Right cardiac atrium (tissue), 5 donors: ENCODE measurements at regions not wholly inside any gene's neighbourhood (a gene's known extent, or its start where the extent isn't known, plus 50 kb on each side); places are given as distances from the start of the nearest gene placed in this dataset.

ENCODE experiments used
- ATAC-seq, 2 donors: fragments of 200-7000 bp; cut with Tn5 transposase; one replicate each; pipeline versions ENCODE4 v1.8.0 to v1.9.1; 2020; ENCODE audit warnings: moderate library complexity in 2 of 2, mild to moderate bottlenecking in 1 of 2
- DNase-seq, 3 donors: peaks; one replicate each; pipeline ENCODE4 v3.0.0-alpha.2; 2020
- H3K27ac ChIP-seq: one replicate; pipeline ENCODE4 v1.5.1; 2013; ENCODE audit warnings: mild to moderate bottlenecking, low read length, control low read depth, moderate library complexity
- H3K27me3 ChIP-seq: one replicate; pipeline ENCODE4 v1.6.1; 2013; ENCODE audit not compliant: control insufficient read depth, insufficient read depth
- H3K4me1 ChIP-seq: one replicate; pipeline ENCODE4 v1.6.1; 2013; ENCODE audit warnings: low read length; ENCODE audit not compliant: control insufficient read depth, insufficient read depth
- H3K4me3 ChIP-seq: one replicate; pipeline ENCODE4 v1.5.1; 2013; ENCODE audit warnings: low read length, control low read depth
- H3K9me3 ChIP-seq: one replicate; pipeline ENCODE4 v1.6.1; 2013; ENCODE audit warnings: low read length; ENCODE audit not compliant: control insufficient read depth
- WGBS: extraction: QIAGEN DNeasy Blood & Tissue Kit; methylation state at CpG from one replicate; pipeline ENCODE4 v1.1.7; 2013; 5-methylcytosine and 5-hydroxymethylcytosine counted together
- intact Hi-C, 4 donors: fragments of 100-400 bp; cut with DNase I; formaldehyde crosslinking; loops; one replicate each; pipeline versions ENCODE4 v1.11.0 to v1.14.0; 2022 to 2023
- donor health status: healthy with polysubstance abuse.
- donor health status: DM: no; HTN: yes; CAD: no.
- donor health status: DM: no; HTN: no; CAD: no.
- donor health status: DM: no; HTN: yes; CAD: no; lungs with severe emphysema.
- donor health status: DM: yes; HTN: yes; CAD: no.

DNA sequence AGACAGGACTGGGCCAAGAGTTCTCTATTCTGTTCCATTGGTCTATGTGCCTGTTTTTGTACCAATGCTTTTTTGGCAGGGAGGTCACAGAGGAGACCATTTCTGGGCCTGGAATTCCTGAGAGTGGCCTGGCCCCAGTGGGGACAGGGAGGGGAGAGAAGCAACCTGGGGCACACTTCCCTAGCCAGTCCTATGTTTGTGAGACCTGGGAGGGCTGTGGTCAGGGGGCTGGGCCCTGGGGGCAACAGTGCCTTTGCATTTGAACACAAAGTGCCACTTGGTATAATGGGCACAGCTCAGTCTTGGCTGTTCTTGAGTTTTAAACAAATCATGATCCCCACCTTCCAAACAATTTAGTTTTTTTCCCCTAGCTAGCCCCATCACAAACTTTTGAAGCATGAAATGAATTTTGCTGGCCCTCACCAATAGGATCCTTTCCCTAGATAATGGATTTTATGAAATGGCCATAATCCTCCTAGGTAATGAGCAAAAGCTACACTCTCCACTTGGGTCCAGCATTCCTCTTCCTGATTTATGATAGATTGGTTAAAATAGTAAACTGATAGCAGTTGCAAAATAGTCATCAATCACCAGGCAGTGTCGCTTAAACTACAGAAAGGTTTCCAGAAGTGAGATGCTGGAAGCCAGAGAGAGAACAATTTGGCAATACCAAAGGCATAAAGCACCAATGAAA is 133.5 kb downstream of the GLI2 start:
- H3K4me3 ChIP-seq: no peak overlapping the region
- WGBS: 82% methylated on average over 1 of the region's 1 CpG
- DNase-seq (peak in 1 of 3 donors; percentile 11), ATAC-seq (no peak)
- H3K9me3 ChIP-seq: no peaks in the 10 kb centered on the region
- no peaks in the 10 kb centered on the region for H3K4me1 ChIP-seq
- H3K27me3 ChIP-seq: no peaks in the 10 kb centered on the region
- no peak overlapping the region for H3K27ac ChIP-seq
- intact Hi-C loops: no loop called here

DNA sequence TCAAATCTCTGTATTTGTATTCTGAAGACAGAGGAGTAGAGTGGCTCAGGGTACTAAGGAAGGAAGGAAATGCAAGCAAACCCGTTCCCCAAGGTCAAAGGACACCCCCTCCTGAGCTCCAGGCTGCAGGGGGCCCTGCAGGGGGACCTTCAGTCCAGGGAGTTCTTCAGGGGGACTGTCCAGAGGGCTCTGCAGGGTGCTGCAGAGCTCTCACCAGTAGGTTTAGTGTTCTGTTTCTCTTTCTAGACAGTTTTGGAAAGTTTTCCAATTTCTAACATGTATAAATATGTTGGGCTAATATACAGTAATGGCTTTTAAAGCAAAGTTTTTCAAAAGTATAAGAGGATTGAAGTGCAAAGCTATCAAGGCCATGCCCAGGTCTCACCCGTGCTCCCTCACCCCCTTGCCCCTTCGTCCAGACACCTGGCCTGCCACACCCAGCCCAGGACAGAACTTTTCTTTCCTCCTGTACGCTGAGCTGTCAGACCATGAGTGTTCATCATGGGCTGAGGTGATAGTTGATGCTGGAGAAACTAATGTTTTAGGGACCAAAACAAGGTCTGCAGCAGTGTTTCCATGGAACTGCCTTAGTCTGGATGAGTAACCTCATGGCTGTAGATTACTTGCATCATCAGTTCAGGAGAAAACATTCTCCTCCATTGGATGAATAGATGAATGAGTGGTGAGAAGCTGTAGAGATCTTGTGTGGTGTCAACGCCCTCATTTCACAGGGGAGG is 134.2 kb downstream of the GLI2 start:
- intact Hi-C loops: no loop called here
- Histone ChIP-seq H3K4me3 (no peak overlapping the region), H3K27ac (no peak overlapping the region), H3K9me3 (no peaks in the 10 kb centered on the region), H3K27me3 (no peaks in the 10 kb centered on the region), H3K4me1 (no peaks in the 10 kb centered on the region)
- 72% methylated on average over 5 of the region's 5 CpGs for WGBS
- peak in 2 of 3 donors; percentile 7 to 21 for DNase-seq
- ATAC-seq: no peak

DNA sequence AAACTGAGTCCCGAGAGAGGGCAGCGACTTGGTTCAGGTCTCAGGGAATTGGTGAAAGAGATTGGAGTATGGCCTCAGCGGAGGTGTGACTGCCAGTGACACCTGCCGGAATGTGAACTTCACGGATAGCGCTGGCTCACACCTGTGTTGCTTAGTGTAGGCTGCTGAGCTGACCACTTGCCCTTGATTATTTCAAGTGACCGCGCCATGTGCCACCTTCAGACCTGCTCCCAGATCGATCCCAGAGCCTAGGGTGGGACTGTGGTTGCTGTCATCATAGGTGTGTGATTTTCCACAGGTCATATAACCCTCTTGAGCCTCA is 134.8 kb downstream of the GLI2 start:
- WGBS: 95% methylated on average over 9 of the region's 9 CpGs
- no peaks in the 10 kb centered on the region for H3K9me3 ChIP-seq
- H3K27me3 ChIP-seq: no peaks in the 10 kb centered on the region
- no peak for DNase-seq
- H3K27ac ChIP-seq: no peak overlapping the region
- H3K4me1 ChIP-seq: no peaks in the 10 kb centered on the region
- no peak for ATAC-seq
- intact Hi-C loops: no loop called here
- H3K4me3 ChIP-seq: no peak overlapping the region

DNA sequence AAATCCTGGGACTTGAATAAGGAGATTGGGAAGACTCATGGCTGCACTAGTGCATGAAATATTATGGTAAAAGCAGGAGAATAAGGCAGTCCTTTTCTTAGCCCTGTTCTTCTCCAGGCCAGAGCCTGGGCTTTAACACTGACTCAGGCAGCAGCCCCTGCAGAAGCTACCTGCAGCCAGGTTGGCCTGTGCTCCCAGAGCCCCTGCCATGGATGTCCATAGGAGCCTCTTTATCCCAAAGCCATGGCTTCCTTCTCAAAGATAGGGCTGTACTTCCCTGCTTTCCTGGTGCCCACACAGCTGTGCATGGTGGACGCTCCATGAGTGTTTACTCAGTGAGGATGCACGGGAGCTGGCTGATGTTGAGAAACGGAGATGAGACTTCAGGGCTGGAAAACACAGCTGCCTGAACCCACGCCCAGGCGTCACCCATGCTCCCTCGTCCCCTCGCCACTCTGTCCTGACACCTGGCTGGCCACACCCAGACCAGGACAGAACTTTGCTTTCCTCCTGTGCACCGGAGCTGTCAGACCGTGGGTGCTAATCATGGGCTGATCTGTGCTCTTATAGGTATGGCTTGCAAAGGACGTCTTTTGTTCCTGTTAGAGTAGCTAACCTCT is 135.5 kb downstream of the GLI2 start:
- peak in 1 of 3 donors; percentile 14 for DNase-seq
- no peak overlapping the region for H3K27ac ChIP-seq

DNA sequence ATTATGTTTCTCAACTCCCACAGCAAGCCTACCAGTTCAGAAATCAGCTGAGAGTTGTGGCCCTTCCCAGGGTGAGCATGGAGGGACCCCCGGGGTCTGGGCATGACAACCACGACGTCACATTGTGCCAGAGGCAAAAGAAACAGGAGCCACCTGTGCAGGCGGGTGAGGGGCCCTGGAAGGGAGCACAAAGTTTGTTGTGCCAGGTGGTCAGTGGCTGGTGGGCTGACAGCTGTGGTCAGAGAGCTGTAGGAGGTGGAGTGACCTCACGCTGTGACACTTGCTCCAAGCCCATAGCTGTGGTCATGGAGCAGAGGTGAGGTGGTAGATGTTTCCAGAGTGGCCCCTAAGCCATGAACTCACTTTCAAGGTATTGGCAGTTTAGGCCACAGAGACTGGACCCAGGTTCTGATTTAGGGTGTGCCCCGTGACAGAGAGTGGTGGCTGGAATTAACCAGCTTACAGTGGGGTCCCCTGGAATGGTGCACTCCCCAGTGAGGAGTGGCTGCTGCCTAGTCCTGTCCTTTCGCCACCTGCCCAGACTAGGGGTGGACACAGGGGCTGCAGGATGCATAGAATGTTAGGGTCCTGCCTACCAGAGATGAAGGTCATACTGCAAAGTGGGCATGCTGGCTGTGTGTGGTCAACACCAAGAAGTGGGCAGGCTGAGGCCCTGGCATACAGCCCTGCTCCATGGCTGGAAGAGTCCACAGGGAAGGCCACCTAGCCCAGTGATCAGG is 136.4 kb downstream of the GLI2 start:
- H3K4me1 ChIP-seq: no peaks in the 10 kb centered on the region
- peak in 2 of 3 donors; percentile 3 to 43 for DNase-seq
- intact Hi-C loops: no loop called here

More for the DNA sequence above, 135.5 kb downstream of the GLI2 start:
- ATAC-seq: no peak
- no peaks in the 10 kb centered on the region for H3K9me3 ChIP-seq
- 92% methylated on average over 10 of the region's 10 CpGs for WGBS
- H3K27me3 ChIP-seq: no peaks in the 10 kb centered on the region
- no peak overlapping the region for H3K4me3 ChIP-seq
- no peaks in the 10 kb centered on the region for H3K4me1 ChIP-seq
- intact Hi-C loops: no loop called here

DNA sequence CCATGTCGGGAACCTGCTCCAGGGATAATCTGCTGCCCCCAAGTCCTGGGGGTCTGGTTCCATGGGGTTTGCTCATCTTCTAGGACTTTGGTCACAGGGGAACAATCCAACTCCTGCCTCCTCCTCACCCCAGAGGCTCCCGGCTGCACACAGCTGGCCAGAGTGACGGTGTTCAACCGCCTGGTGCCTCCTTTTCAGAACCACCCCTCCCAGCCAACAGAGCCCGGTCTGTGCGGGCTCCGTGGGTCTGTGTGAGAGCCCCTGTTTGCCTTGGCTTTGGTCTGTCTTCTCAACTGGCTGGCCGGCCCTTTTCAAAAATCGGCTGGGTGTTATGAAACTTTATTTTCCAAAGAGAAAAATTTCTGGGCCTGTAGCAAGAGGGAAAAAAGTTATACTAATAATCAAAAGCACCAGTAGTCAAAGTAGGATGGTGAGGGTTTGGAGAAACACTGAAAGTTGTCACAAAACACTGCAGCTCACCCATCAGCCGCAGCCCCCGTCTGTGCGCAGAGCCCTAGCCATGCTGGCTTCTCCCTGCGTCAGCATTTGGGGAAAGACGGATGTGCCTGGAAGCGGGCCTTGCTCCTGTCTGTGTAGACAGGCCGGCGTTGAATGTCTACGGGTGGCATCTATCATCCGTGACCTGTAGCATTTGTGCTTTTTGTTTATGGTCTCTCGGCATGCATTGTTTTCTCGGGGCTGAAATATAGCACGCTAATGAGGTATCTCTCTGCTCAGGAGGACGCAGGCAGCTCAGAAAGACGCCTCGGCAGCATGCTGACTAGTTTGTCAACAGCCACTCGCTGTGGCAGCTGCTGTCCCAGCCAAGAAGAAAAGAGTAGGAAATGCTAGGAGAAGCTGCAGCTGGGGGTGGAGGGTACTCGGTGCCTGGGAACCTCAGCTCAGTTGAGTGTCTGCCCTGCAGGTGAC is 138.6 kb downstream of the GLI2 start:
- no peaks in the 10 kb centered on the region for H3K9me3 ChIP-seq
- WGBS: 61% methylated on average over 27 of the region's 27 CpGs
- ATAC-seq (peak; percentile 34 to 72), DNase-seq (peak in 2 of 3 donors; percentile 71 to 80)
- intact Hi-C loops: no loop called here
- no peaks in the 10 kb centered on the region for H3K27me3 ChIP-seq
- H3K4me3 ChIP-seq: no peak overlapping the region
- peak overlapping the region; percentile 18 for H3K27ac ChIP-seq
- H3K4me1 ChIP-seq: peaks cover 2% of the 10 kb centered on the region

More for the DNA sequence above, 136.4 kb downstream of the GLI2 start:
- WGBS: 82% methylated on average over 7 of the region's 7 CpGs
- no peaks in the 10 kb centered on the region for H3K27me3 ChIP-seq
- no peak overlapping the region for H3K27ac ChIP-seq
- no peaks in the 10 kb centered on the region for H3K9me3 ChIP-seq
- no peak for ATAC-seq
- no peak overlapping the region for H3K4me3 ChIP-seq

DNA sequence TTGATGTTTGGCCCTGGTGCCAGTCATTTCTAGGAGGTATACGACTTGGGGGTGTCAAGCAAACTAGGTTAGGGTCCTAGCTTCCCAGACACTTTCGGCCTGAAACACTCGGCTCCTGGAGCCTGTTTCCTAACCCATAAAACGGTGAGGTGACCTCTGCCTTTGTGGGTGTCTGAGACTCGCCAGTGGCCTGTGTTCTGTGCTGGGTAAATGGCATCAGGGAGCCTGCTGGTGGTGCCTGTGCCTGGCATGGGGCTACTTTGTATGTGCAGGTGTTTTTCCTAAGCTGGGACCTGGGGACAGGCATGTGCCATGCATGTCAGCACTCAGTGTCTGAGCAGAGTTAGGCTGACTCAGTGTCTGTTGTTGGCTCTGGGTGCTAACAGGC is 139.2 kb downstream of the GLI2 start:
- no peaks in the 10 kb centered on the region for H3K9me3 ChIP-seq
- no peak for ATAC-seq
- WGBS: 72% methylated on average over 5 of the region's 5 CpGs
- H3K4me3 ChIP-seq: no peak overlapping the region
- intact Hi-C loops: no loop called here
- no peaks in the 10 kb centered on the region for H3K27me3 ChIP-seq
- no peak overlapping the region for H3K27ac ChIP-seq
- DNase-seq: peak in 1 of 3 donors; percentile 32
- H3K4me1 ChIP-seq: peaks cover 2% of the 10 kb centered on the region

DNA sequence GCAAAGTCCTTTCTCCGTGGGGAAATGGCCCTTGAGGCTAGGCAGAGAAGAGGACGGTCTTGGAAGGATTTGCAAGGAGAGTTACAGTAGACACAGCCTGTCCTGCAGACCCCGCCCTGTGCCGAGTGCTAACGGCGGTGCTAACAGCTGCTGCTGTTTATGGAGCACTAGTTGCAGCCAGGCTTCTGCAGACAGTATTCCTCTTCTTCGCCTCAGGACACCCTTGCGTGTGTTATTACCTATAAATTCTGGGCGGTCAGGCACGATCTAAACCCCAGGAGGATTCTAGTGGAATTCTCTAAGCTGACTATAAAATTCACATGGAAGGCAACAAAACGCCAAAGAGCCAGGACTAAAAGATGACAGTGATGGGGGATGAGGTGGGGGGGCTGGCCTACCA is 139.8 kb downstream of the GLI2 start:
- peaks cover 2% of the 10 kb centered on the region for H3K4me1 ChIP-seq
- H3K9me3 ChIP-seq: no peaks in the 10 kb centered on the region
- WGBS: 62% methylated on average over 11 of the region's 11 CpGs
- H3K27ac ChIP-seq: no peak overlapping the region
- DNase-seq (peak in 1 of 3 donors; percentile 77), ATAC-seq (peak; percentile 36 to 49)
- intact Hi-C loops: no loop called here
- H3K4me3 ChIP-seq: no peak overlapping the region
- no peaks in the 10 kb centered on the region for H3K27me3 ChIP-seq

DNA sequence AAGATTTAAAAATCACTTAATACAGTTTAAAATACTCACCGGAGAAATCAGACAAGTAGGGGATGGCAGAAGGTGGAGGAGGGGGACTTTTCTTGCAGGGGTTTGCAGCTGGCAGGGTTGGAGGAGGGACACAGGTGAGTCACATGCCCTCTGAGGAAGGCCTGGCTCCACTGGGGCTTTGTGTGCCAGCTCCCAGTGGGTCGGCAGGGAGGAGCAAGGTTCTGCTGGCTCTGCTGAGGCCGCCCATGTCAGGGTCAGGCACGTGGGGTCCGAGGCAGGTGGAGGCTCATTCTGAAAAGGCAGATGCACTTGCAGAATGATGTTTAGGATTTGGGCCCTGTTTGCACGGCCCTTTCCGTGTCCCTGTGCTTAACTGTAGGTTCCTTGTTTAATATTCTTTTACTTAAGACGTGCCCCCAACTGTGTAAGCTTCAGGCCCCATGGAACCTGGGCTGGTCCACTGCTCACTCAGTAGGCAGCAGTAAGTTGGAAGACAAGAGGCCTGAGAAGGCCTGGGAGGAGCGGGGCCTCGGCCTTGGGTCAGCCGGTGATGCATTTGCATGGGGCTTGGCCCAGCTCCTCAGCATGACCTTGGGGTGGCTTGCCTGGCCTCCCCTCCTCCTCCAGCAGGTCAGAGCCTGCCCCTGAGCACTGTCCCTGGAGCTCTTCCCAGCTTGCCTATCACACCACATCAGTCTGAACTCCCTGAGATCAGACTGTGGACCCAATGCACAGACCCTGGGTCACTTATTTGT is 141.0 kb downstream of the GLI2 start:
- ATAC-seq: no peak
- no peak for DNase-seq
- 87% methylated on average over 11 of the region's 11 CpGs for WGBS
- Histone ChIP-seq H3K4me3 (no peak overlapping the region), H3K27ac (no peak overlapping the region), H3K4me1 (peaks cover 2% of the 10 kb centered on the region), H3K27me3 (no peaks in the 10 kb centered on the region), H3K9me3 (no peaks in the 10 kb centered on the region)
- intact Hi-C loops: no loop called here

DNA sequence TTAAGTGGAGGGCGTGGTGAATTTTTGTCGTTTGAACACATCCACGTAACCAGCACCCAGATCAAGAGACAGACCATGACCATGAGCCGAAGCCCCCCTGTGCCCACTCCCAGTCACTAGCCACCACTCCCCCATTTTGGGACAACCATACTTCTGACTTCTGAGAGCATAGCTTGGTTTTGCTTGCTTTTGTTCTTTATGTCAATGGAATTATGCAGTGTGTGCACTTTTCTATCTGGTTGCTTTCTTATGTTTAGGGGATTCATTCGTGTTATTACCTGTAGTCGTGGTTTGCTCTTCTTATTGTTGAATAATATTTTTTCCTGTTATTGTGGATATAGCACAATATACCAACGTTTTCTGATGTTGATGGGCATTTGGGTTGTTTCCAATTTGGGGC is 141.7 kb downstream of the GLI2 start:
- Histone ChIP-seq H3K27me3 (no peaks in the 10 kb centered on the region), H3K4me3 (no peak overlapping the region), H3K27ac (no peak overlapping the region), H3K4me1 (peaks cover 8% of the 10 kb centered on the region), H3K9me3 (no peaks in the 10 kb centered on the region)
- intact Hi-C loops: no loop called here
- WGBS: 87% methylated on average over 7 of the region's 7 CpGs
- no peak for DNase-seq
- ATAC-seq: no peak
